ENCODE measurements at regions not wholly inside any gene's neighbourhood (a gene's known extent, or its start where the extent isn't known, plus 50 kb on each side); places are given as distances from the start of the nearest gene placed in this dataset.

GRCh38 chr2:237167934-237168333, 82.2 kb downstream of the COPS8 start:
- in situ Hi-C loops (cut with MboI; ENCODE audit: low pct_unique_long_range_greater_than_20kb, low sequenced_read_pairs, unreplicated experiment) = no loop called here

GRCh38 chr2:237170020-237170419, 84.3 kb downstream of the COPS8 start:
- TF ChIP-seq CTCF (IDR thresholded peaks at IDR 0.05; ENCODE audit: extremely low read depth, insufficient read depth, missing control alignments) = no peak
- in situ Hi-C loops (cut with MboI; ENCODE audit: low pct_unique_long_range_greater_than_20kb, low sequenced_read_pairs, unreplicated experiment) = no loop called here
- DNase-seq (ENCODE audit: low spot score) = no peak

More at GRCh38 chr2:237167934-237168333, 82.2 kb downstream of the COPS8 start:
- DNase-seq (ENCODE audit: low spot score) = no peak
- TF ChIP-seq CTCF (IDR thresholded peaks at IDR 0.05; ENCODE audit: extremely low read depth, insufficient read depth, missing control alignments) = no peak

GRCh38 chr2:237171396-237171795, 85.7 kb downstream of the COPS8 start:
- no peak for TF ChIP-seq CTCF (IDR thresholded peaks at IDR 0.05; ENCODE audit: extremely low read depth, insufficient read depth, missing control alignments)
- in situ Hi-C loops (cut with MboI; ENCODE audit: low pct_unique_long_range_greater_than_20kb, low sequenced_read_pairs, unreplicated experiment) = no loop called here
- DNase-seq (ENCODE audit: low spot score) = no peak

- TF ChIP-seq CTCF (IDR thresholded peaks at IDR 0.05; ENCODE audit: extremely low read depth, insufficient read depth, missing control alignments) = no peak
- in situ Hi-C loops (cut with MboI; ENCODE audit: low pct_unique_long_range_greater_than_20kb, low sequenced_read_pairs, unreplicated experiment) = no loop called here
- DNase-seq (ENCODE audit: low spot score) = no peak
These were observed 86.2 kb downstream of the COPS8 start for GRCh38 chr2:237171881-237172280.

GRCh38 chr2:237177052-237177451, 91.4 kb downstream of the COPS8 start:
- no peak for TF ChIP-seq CTCF (IDR thresholded peaks at IDR 0.05; ENCODE audit: extremely low read depth, insufficient read depth, missing control alignments)
- DNase-seq (ENCODE audit: low spot score) = no peak
- in situ Hi-C loops (cut with MboI; ENCODE audit: low pct_unique_long_range_greater_than_20kb, low sequenced_read_pairs, unreplicated experiment) = no loop called here

GRCh38 chr2:237177986-237178385, 92.3 kb downstream of the COPS8 start:
- in situ Hi-C loops (cut with MboI; ENCODE audit: low pct_unique_long_range_greater_than_20kb, low sequenced_read_pairs, unreplicated experiment) = no loop called here
- TF ChIP-seq CTCF (IDR thresholded peaks at IDR 0.05; ENCODE audit: extremely low read depth, insufficient read depth, missing control alignments) = no peak
- DNase-seq (ENCODE audit: low spot score) = no peak

- in situ Hi-C loops (cut with MboI; ENCODE audit: low pct_unique_long_range_greater_than_20kb, low sequenced_read_pairs, unreplicated experiment) = no loop called here
- no peak for TF ChIP-seq CTCF (IDR thresholded peaks at IDR 0.05; ENCODE audit: extremely low read depth, insufficient read depth, missing control alignments)
These were observed 92.7 kb downstream of the COPS8 start for GRCh38 chr2:237178396-237178795.

More at GRCh38 chr2:237178396-237178795, 92.7 kb downstream of the COPS8 start:
- no peak for DNase-seq (ENCODE audit: low spot score)

Data from GM13977 (cell line).